ENCODE measurements at regions not wholly inside any gene's neighbourhood (a gene's known extent, or its start where the extent isn't known, plus 50 kb on each side); places are given as distances from the start of the nearest gene placed in this dataset.

DNA sequence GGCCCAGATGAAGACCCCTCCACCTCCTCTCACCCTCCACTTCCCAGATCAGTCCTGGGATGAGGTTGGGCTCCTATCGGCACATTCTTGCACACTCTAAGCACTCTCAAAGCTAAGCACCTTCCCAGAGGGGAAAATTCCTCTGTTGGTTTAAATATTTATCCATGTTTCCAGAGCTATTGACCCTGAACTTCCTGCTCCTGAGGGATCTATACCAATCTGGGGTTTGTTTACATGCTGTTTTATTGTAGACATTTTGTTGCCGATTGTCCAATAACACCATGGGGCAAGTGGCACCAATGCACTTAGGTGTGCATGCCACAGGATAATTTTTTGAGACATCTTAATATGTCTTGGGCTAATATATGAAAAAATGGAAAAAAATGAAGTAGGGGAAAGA, 476.2 kb downstream of the SLC4A3 start:
- H3K18ac ChIP-seq (ENCODE audit: low read depth in 1 of 2, low read length in 2 of 2): no peak overlapping the region
- no peak overlapping the region for H3K23ac ChIP-seq (ENCODE audit: low read length in 2 of 2)
- peaks cover 3% of the 10 kb centered on the region for H3K9me3 ChIP-seq (ENCODE audit: control insufficient read depth, low read length)
- H2BK15ac ChIP-seq (ENCODE audit: low read depth, poor library complexity, severe bottlenecking): no peak overlapping the region
- H2AFZ ChIP-seq (ENCODE audit: low read depth, low read length): no peak overlapping the region
- H4K91ac ChIP-seq (ENCODE audit: low read length): no peak overlapping the region
- H2BK5ac ChIP-seq (ENCODE audit: low read depth, low read length, poor library complexity, severe bottlenecking): no peak overlapping the region
- H4K8ac ChIP-seq (ENCODE audit: low read length): no peak overlapping the region
- no peaks in the 10 kb centered on the region for H3K79me1 ChIP-seq (replicated peaks; ENCODE audit: low read length, poor library complexity, severe bottlenecking)
- DNase-seq: no peak
- no peak overlapping the region for H3K9ac ChIP-seq (ENCODE audit: low read length)
- no peak overlapping the region for H2BK120ac ChIP-seq (ENCODE audit: low read depth, low read length)
- peaks cover 13% of the 10 kb centered on the region for H3K4me1 ChIP-seq (ENCODE audit: control insufficient read depth, insufficient read depth, low read depth, low read length)
- WGBS: 65% methylated on average over 1 of the region's 2 CpGs
- H3K4me2 ChIP-seq (ENCODE audit: low read length, poor library complexity, severe bottlenecking): no peak overlapping the region
- no peak overlapping the region for H2AK5ac ChIP-seq (ENCODE audit: low read length, severe bottlenecking)
- H3K14ac ChIP-seq (ENCODE audit: low read length in 2 of 2): no peak overlapping the region
- H3K27me3 ChIP-seq (ENCODE audit: control insufficient read depth in 1 of 2, insufficient read depth in 1 of 2, low read length in 2 of 2): no peaks in the 10 kb centered on the region
- no peak overlapping the region for H2BK12ac ChIP-seq (ENCODE audit: low read length in 2 of 2)
- H3K36me3 ChIP-seq (ENCODE audit: control insufficient read depth in 1 of 2, insufficient read depth in 2 of 2, low read depth in 1 of 2, low read length in 2 of 2): no peaks in the 10 kb centered on the region
- H3K4ac ChIP-seq (ENCODE audit: low read depth in 1 of 2, low read length in 2 of 2): no peak overlapping the region
- no peak overlapping the region for H3K4me3 ChIP-seq (ENCODE audit: insufficient read depth in 1 of 2, low read depth in 1 of 2, low read length in 2 of 2)
- H3K27ac ChIP-seq (ENCODE audit: low read length, poor library complexity, severe bottlenecking): no peak overlapping the region

DNA sequence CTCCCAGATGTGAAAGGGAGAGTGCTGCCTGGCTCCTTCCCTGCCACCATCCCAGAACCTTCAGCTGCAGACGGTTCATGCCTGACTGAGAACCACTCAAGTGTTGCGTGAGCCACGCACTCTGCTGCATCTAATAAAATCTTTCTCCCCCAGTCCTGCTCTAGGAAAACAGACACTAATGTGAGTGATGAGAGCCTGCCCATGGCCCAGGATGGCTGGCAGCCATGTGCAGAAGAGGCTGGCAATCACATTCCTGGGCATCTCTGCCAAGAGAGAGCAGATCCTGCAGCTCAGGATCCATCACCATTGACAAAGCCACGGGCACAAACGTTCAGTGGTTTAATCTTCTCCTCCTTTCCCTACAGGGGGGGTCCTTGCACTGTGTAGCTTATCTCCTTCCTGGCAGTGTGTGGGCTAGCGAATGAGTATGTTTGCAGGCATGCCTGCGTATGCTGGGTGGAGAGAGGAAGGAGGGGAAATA, 477.5 kb downstream of the SLC4A3 start:
- H3K14ac ChIP-seq (ENCODE audit: low read length in 2 of 2): no peak overlapping the region
- 67% methylated on average over 6 of the region's 7 CpGs for WGBS
- H3K27me3 ChIP-seq (ENCODE audit: control insufficient read depth in 1 of 2, insufficient read depth in 1 of 2, low read length in 2 of 2): no peaks in the 10 kb centered on the region
- no peak overlapping the region for H2BK15ac ChIP-seq (ENCODE audit: low read depth, poor library complexity, severe bottlenecking)
- no peak overlapping the region for H2BK5ac ChIP-seq (ENCODE audit: low read depth, low read length, poor library complexity, severe bottlenecking)
- DNase-seq: peak; percentile 65
- H3K36me3 ChIP-seq (ENCODE audit: control insufficient read depth in 1 of 2, insufficient read depth in 2 of 2, low read depth in 1 of 2, low read length in 2 of 2): no peaks in the 10 kb centered on the region
- no peak overlapping the region for H2AK5ac ChIP-seq (ENCODE audit: low read length, severe bottlenecking)
- no peak overlapping the region for H3K4me3 ChIP-seq (ENCODE audit: insufficient read depth in 1 of 2, low read depth in 1 of 2, low read length in 2 of 2)
- peaks cover 13% of the 10 kb centered on the region for H3K4me1 ChIP-seq (ENCODE audit: control insufficient read depth, insufficient read depth, low read depth, low read length)
- no peak overlapping the region for H2AFZ ChIP-seq (ENCODE audit: low read depth, low read length)
- peak overlapping the region; percentile 63 for H3K27ac ChIP-seq (ENCODE audit: low read length, poor library complexity, severe bottlenecking)
- H2BK120ac ChIP-seq (ENCODE audit: low read depth, low read length): no peak overlapping the region
- H4K8ac ChIP-seq (ENCODE audit: low read length): no peak overlapping the region
- H2BK12ac ChIP-seq (ENCODE audit: low read length in 2 of 2): no peak overlapping the region
- no peaks in the 10 kb centered on the region for H3K9me3 ChIP-seq (ENCODE audit: control insufficient read depth, low read length)
- no peak overlapping the region for H3K9ac ChIP-seq (ENCODE audit: low read length)
- H3K4me2 ChIP-seq (ENCODE audit: low read length, poor library complexity, severe bottlenecking): peak overlapping the region; percentile 17
- H3K23ac ChIP-seq (ENCODE audit: low read length in 2 of 2): no peak overlapping the region
- H4K91ac ChIP-seq (ENCODE audit: low read length): no peak overlapping the region
- H3K18ac ChIP-seq (ENCODE audit: low read depth in 1 of 2, low read length in 2 of 2): no peak overlapping the region
- no peak overlapping the region for H3K4ac ChIP-seq (ENCODE audit: low read depth in 1 of 2, low read length in 2 of 2)
- no peaks in the 10 kb centered on the region for H3K79me1 ChIP-seq (replicated peaks; ENCODE audit: low read length, poor library complexity, severe bottlenecking)

DNA sequence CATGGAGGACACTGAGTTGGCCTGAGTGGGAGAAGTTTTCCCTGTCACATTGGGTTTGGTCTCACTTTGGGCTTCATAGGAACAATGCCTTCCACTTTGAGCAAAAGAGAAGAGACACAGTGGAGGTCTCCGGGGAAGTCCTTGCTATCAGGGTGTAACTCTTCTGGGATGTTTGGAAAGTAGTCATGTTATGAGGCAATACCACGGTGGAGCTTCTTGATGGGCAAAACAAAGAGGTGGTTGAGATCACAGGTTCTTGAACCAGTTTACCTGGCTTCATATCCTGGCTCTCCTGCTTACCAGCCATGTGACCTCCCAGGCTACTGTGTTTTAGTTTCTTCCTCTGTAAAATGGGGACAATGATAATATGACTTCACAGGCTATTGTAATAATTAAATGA, 478.6 kb downstream of the SLC4A3 start:
- Histone ChIP-seq H4K8ac (ENCODE audit: low read length) (no peak overlapping the region), H4K91ac (ENCODE audit: low read length) (no peak overlapping the region), H2BK5ac (ENCODE audit: low read depth, low read length, poor library complexity, severe bottlenecking) (no peak overlapping the region), H2BK15ac (ENCODE audit: low read depth, poor library complexity, severe bottlenecking) (no peak overlapping the region), H3K4me2 (ENCODE audit: low read length, poor library complexity, severe bottlenecking) (no peak overlapping the region), H3K36me3 (ENCODE audit: control insufficient read depth in 1 of 2, insufficient read depth in 2 of 2, low read depth in 1 of 2, low read length in 2 of 2) (no peaks in the 10 kb centered on the region), H2BK12ac (ENCODE audit: low read length in 2 of 2) (no peak overlapping the region), H3K27ac (ENCODE audit: low read length, poor library complexity, severe bottlenecking) (no peak overlapping the region), H3K18ac (ENCODE audit: low read depth in 1 of 2, low read length in 2 of 2) (no peak overlapping the region), H3K4me1 (ENCODE audit: control insufficient read depth, insufficient read depth, low read depth, low read length) (peaks cover 13% of the 10 kb centered on the region), H3K9me3 (ENCODE audit: control insufficient read depth, low read length) (no peaks in the 10 kb centered on the region), H3K27me3 (ENCODE audit: control insufficient read depth in 1 of 2, insufficient read depth in 1 of 2, low read length in 2 of 2) (no peaks in the 10 kb centered on the region), H3K9ac (ENCODE audit: low read length) (no peak overlapping the region), H3K14ac (ENCODE audit: low read length in 2 of 2) (no peak overlapping the region), H3K23ac (ENCODE audit: low read length in 2 of 2) (no peak overlapping the region), H2BK120ac (ENCODE audit: low read depth, low read length) (no peak overlapping the region), H3K79me1 (replicated peaks; ENCODE audit: low read length, poor library complexity, severe bottlenecking) (no peaks in the 10 kb centered on the region), H2AFZ (ENCODE audit: low read depth, low read length) (no peak overlapping the region), H3K4me3 (ENCODE audit: insufficient read depth in 1 of 2, low read depth in 1 of 2, low read length in 2 of 2) (no peak overlapping the region), H2AK5ac (ENCODE audit: low read length, severe bottlenecking) (peak overlapping the region; percentile 79), H3K4ac (ENCODE audit: low read depth in 1 of 2, low read length in 2 of 2) (no peak overlapping the region)
- no peak for DNase-seq
- 91% methylated on average over 2 of the region's 2 CpGs for WGBS

- Histone ChIP-seq H3K14ac (ENCODE audit: low read length in 2 of 2) (no peak overlapping the region), H4K91ac (ENCODE audit: low read length) (no peak overlapping the region), H3K4me1 (ENCODE audit: control insufficient read depth, insufficient read depth, low read depth, low read length) (peaks cover 13% of the 10 kb centered on the region), H3K9ac (ENCODE audit: low read length) (no peak overlapping the region), H2BK12ac (ENCODE audit: low read length in 2 of 2) (no peak overlapping the region), H3K9me3 (ENCODE audit: control insufficient read depth, low read length) (no peaks in the 10 kb centered on the region), H4K8ac (ENCODE audit: low read length) (no peak overlapping the region), H3K27ac (ENCODE audit: low read length, poor library complexity, severe bottlenecking) (no peak overlapping the region), H2AK5ac (ENCODE audit: low read length, severe bottlenecking) (no peak overlapping the region), H3K18ac (ENCODE audit: low read depth in 1 of 2, low read length in 2 of 2) (no peak overlapping the region), H2BK120ac (ENCODE audit: low read depth, low read length) (no peak overlapping the region), H3K4me3 (ENCODE audit: insufficient read depth in 1 of 2, low read depth in 1 of 2, low read length in 2 of 2) (no peak overlapping the region), H3K79me1 (replicated peaks; ENCODE audit: low read length, poor library complexity, severe bottlenecking) (no peaks in the 10 kb centered on the region), H2AFZ (ENCODE audit: low read depth, low read length) (no peak overlapping the region), H3K4me2 (ENCODE audit: low read length, poor library complexity, severe bottlenecking) (no peak overlapping the region), H3K23ac (ENCODE audit: low read length in 2 of 2) (no peak overlapping the region), H3K36me3 (ENCODE audit: control insufficient read depth in 1 of 2, insufficient read depth in 2 of 2, low read depth in 1 of 2, low read length in 2 of 2) (no peaks in the 10 kb centered on the region), H2BK5ac (ENCODE audit: low read depth, low read length, poor library complexity, severe bottlenecking) (no peak overlapping the region), H3K4ac (ENCODE audit: low read depth in 1 of 2, low read length in 2 of 2) (no peak overlapping the region), H3K27me3 (ENCODE audit: control insufficient read depth in 1 of 2, insufficient read depth in 1 of 2, low read length in 2 of 2) (no peaks in the 10 kb centered on the region), H2BK15ac (ENCODE audit: low read depth, poor library complexity, severe bottlenecking) (no peak overlapping the region)
- WGBS: 92% methylated on average over 2 of the region's 4 CpGs
- DNase-seq: no peak
Observed at GRCh38 chr2:220107380-220107791, 480.0 kb downstream of the SLC4A3 start.

Measured in mesenchymal stem cell (in vitro differentiated cells and primary cell).